ENCODE measurements at regions not wholly inside any gene's neighbourhood (a gene's known extent, or its start where the extent isn't known, plus 50 kb on each side); places are given as distances from the start of the nearest gene placed in this dataset.

GRCh38 chr13:53545340-53545941, 516.8 kb downstream of the OLFM4 start:
- DNase-seq: no peak

GRCh38 chr13:53560556-53560955, 531.9 kb downstream of the OLFM4 start:
- no peak for DNase-seq

DNA sequence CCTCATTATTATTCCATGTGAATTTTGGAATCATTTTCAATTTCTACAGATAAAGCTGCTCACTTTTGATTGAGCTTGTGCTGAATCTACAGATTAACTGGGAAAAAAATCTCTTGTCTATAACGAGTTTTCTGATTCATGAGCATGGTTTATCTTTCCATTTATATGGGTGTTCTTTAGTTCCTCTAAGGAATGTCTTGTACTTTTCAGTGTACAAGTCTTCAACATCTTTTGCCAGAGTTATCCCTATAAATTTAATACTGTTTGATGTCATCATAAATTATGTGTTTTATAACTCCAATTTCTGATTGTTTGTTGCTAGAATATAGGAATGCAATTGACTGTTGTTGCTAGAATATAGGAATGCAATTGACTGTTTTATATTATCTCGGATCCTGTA, 533.8 kb downstream of the OLFM4 start:
- no peak for DNase-seq

- no peak for DNase-seq
Measured at GRCh38 chr13:53568491-53568890, 539.9 kb downstream of the OLFM4 start.

- no peak for DNase-seq
Measured at GRCh38 chr13:53569453-53569852, 540.8 kb downstream of the OLFM4 start.

DNA sequence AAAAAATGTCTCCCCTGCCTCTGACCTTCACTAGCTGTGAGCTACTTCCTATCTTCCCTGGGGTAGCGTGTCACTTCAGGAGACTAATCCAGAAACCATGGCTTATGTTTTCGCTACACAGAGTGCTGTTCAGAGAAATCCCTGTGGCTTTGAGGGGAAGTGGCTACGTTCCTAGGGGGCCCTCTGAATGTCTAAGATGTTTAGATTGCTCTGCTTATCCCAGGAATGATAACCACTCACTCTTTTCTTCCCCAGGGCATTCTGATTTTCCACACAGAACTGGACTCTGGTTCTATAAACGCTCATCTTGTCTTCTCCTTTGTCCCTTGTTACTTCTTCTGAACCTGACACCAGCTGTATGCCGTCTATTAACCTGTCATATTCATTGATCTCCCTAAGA, 572.5 kb downstream of the OLFM4 start:
- DNase-seq: no peak

DNA sequence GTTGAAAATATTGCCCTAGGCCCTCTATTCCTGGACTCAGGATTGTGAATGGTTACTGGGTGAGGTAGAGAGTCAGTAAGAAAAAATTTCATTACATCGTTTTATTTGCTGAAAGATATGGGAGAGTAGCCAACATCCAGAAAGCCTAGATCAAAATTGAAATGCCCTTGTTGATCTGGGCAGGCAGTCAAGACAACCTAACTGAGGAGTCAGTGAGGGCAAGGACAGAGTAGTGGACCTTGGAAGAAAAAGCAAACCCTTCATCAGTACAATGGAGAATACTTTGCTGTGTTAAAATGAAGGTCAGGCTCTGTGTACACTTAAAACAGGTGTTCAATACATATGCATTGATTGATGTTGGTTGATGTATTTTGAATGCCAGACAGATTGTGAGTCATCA, 576.7 kb downstream of the OLFM4 start:
- DNase-seq: no peak

GRCh38 chr13:53612200-53612599, 583.6 kb downstream of the OLFM4 start:
- no peak for DNase-seq

DNA sequence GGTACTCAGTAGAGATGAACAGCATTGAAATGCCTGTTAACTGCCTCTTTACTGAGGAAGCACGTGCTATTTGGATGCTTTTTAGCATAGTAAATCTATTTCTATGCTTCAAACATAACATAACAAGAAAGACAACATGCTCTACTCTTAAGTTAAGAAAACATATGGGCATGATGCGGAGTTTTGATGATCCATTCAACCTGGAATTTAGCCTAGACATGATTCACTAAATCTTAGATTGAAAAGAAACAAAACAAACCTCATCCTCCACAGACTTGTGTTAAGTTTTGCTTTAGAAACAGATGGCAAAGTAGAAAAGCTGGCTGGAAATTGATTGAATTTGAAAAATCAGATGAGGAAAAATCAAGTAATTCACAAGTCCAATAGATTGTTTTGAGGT, 593.8 kb downstream of the OLFM4 start:
- DNase-seq: no peak

GRCh38 chr13:53623146-53623545, 594.5 kb downstream of the OLFM4 start:
- no peak for DNase-seq

DNA sequence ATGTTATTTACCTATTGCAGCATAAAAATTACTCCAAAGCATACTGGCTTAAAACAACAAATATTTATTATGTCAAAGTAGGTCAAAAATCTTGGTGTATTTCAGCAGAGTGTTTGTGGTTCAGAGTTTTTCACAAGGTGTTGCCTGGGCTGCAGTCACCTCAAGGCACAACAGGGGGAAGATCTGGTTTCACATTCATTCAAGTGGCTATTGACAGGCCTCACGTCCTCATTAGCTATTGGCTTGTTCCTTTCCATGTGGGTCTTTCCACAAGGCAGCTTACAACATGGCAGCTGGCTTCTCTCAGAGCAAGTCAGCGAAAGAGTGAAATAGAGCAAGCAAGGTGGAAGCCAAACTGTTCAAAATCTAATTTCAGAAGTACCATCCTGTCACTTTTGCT, 602.9 kb downstream of the OLFM4 start:
- DNase-seq: no peak

- no peak for DNase-seq
Measured at GRCh38 chr13:53638040-53638439, 609.4 kb downstream of the OLFM4 start.

DNA sequence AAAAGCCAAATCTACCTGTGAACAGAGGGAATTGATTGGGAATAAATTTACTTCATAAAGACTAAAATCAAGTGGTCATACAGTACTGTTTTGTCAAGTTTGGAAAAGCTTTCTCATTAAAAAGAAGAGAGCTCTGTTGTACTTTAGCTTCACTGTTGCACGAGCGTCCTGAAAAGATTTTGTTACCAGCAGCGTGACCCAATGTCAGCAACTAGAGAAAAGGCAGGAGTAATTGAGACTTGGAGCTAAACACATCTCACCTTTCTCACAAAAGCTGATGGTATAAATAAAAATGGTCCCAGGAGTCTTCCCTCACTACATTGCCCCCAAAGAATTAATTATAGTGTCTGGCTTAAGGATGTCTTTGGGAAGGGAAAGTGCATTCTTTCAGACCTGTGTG, 613.7 kb downstream of the OLFM4 start:
- no peak for DNase-seq

- DNase-seq: no peak
Measured at GRCh38 chr13:53648673-53649072, 620.1 kb downstream of the OLFM4 start.

DNA sequence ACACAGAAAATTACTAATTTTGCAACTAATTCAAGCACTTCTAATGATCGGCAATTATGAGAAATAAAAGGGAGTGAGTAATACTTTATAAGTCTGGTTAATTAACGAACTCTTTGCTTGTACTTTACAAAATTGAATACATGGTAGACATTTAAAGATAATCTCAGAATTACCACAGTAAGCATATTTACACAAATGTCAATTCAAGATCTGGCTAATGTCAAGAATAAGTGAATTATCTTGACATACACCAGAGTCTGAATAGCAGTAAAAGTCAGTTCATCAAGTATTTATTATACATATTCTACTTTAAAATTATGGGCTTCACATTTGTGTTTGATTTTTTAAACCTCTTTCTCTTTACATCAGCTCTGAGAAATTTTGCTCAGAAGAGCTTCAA, 643.4 kb downstream of the OLFM4 start:
- no peak for DNase-seq

- DNase-seq: no peak
Measured at GRCh38 chr13:53683146-53683545, 654.5 kb downstream of the OLFM4 start.

GRCh38 chr13:53683608-53684007, 655.0 kb downstream of the OLFM4 start:
- no peak for DNase-seq

DNA sequence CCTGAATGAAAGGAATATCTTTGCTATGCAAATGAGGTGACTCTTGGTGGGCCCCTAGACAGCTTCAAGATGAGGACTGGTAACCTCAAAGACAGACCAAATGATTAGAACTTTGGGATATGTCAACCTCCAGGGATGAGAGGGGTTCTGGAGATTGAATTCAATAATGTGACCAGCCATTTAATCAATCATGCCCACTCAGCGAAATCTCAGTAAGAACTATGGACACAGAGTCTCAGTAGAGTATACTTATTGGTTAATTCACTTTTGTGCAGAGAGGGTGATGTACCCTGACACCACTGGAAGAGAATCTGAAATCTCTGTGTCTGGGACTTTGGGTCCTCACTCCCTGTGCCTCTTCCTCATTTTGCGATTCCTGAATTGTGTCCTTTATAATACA, 662.8 kb downstream of the OLFM4 start:
- DNase-seq: no peak

- DNase-seq: no peak
Measured at GRCh38 chr13:53694814-53695532, 666.4 kb downstream of the OLFM4 start.

- DNase-seq: no peak
Measured at GRCh38 chr13:53703371-53704080, 674.9 kb downstream of the OLFM4 start.

- DNase-seq: no peak
Measured at GRCh38 chr13:53719281-53719680, 690.7 kb downstream of the OLFM4 start.

- DNase-seq: no peak
Measured at GRCh38 chr13:53732664-53733063, 704.1 kb downstream of the OLFM4 start.

- no peak for DNase-seq
Measured at GRCh38 chr13:53743906-53744305, 715.3 kb downstream of the OLFM4 start.

DNA sequence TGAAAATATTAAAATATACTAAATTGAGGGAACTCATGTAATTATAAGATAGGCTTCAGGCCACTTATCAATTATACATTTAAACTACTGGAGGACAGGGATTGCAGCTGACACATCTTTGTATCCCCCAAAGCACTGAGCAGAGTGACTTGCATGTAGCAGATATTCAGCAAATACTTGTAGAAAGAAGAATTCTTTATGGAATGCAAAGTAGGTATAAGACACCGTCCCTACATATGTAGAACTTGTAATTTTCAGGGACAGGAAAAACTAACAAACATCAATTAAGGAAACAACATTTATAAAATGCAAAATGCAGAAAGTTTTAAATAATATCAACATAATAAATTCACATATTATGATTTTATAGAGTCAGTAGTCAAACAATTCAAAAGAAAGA, 719.2 kb downstream of the OLFM4 start:
- no peak for DNase-seq
